Suprapubic skin (tissue), 4 donors: ENCODE measurements at regions not wholly inside any gene's neighbourhood (a gene's known extent, or its start where the extent isn't known, plus 50 kb on each side); places are given as distances from the start of the nearest gene placed in this dataset.

Source experiments
- DNase-seq, 2 donors: peaks; one replicate each; pipeline ENCODE4 v3.0.0-alpha.2; 2019; ENCODE audit warnings: low spot score in 2 of 2
- H3K27ac ChIP-seq: fragments of 200-600 bp; sonication (generic); one replicate; pipeline ENCODE4 v1.5.1; 2019
- H3K27me3 ChIP-seq: fragments of 200-600 bp; sonication (generic); one replicate; pipeline ENCODE4 v1.5.1; 2019
- H3K36me3 ChIP-seq: fragments of 200-600 bp; sonication (generic); one replicate; pipeline ENCODE4 v1.5.1; 2019
- H3K4me1 ChIP-seq: fragments of 200-600 bp; sonication (generic); one replicate; pipeline ENCODE4 v1.5.1; 2019
- H3K4me3 ChIP-seq: fragments of 200-600 bp; sonication (generic); one replicate; pipeline ENCODE4 v1.5.1; 2019; ENCODE audit warnings: mild to moderate bottlenecking
- H3K9me3 ChIP-seq: fragments of 200-600 bp; sonication (generic); one replicate; pipeline ENCODE4 v1.5.1; 2019
- CTCF ChIP-seq, 2 donors: fragments of 200-600 bp in 1 of 2; fragments of 450-650 bp in 1 of 2; sonication (generic) in 1 of 2; IDR thresholded peaks; one replicate each; pipeline ENCODE4 v1.5.1; 2016 to 2019; ENCODE audit warnings: antibody characterized with exemption in 2 of 2, mild to moderate bottlenecking in 1 of 2, moderate library complexity in 1 of 2
- EP300 ChIP-seq: sonication (generic); formaldehyde crosslinking; IDR thresholded peaks from one replicate; pipeline ENCODE4 v1.6.1; 2017; ENCODE audit warnings: antibody characterized with exemption
- POLR2A ChIP-seq, 2 donors: fragments of 450-650 bp; IDR thresholded peaks; one replicate each; pipeline ENCODE4 v1.6.1; 2017; ENCODE audit warnings: antibody characterized with exemption in 2 of 2, mild to moderate bottlenecking in 2 of 2, moderate library complexity in 2 of 2
- POLR2AphosphoS5 ChIP-seq, 3 donors: sonication (generic); formaldehyde crosslinking; IDR thresholded peaks; one replicate each; pipeline ENCODE4 v1.6.1; 2017; ENCODE audit warnings: antibody characterized with exemption in 3 of 3
- WGBS: methylation state at CpG from one replicate; pipeline ENCODE4 v1.1.5; 2018; 5-methylcytosine and 5-hydroxymethylcytosine counted together

GRCh38 chr10:52631648-52632047 lies 140.9 kb downstream of the MBL2 start:
- TF ChIP-seq POLR2AphosphoS5 (IDR thresholded peaks at IDR 0.05) (no peak), EP300 (no peak), CTCF (IDR thresholded peaks at IDR 0.05) (no peak), POLR2A (IDR thresholded peaks at IDR 0.05) (no peak)

GRCh38 chr10:52632591-52632990 lies 140.0 kb downstream of the MBL2 start:
- no peaks in the 10 kb centered on the region for H3K27me3 ChIP-seq
- no peak for DNase-seq
- no peak overlapping the region for H3K27ac ChIP-seq
- no peak for TF ChIP-seq EP300
- TF ChIP-seq POLR2A (IDR thresholded peaks at IDR 0.05) = no peak
- TF ChIP-seq CTCF (IDR thresholded peaks at IDR 0.05) = no peak
- TF ChIP-seq POLR2AphosphoS5 (IDR thresholded peaks at IDR 0.05) = no peak
- H3K4me3 ChIP-seq = no peak overlapping the region
- no peaks in the 10 kb centered on the region for H3K4me1 ChIP-seq
- H3K36me3 ChIP-seq = no peaks in the 10 kb centered on the region
- no peaks in the 10 kb centered on the region for H3K9me3 ChIP-seq
- WGBS = 47% methylated on average over 3 of the region's 3 CpGs

More at GRCh38 chr10:52631648-52632047, 140.9 kb downstream of the MBL2 start:
- H3K4me1 ChIP-seq = no peaks in the 10 kb centered on the region
- H3K36me3 ChIP-seq = no peaks in the 10 kb centered on the region
- no peak overlapping the region for H3K27ac ChIP-seq
- no peak overlapping the region for H3K4me3 ChIP-seq
- H3K9me3 ChIP-seq = no peaks in the 10 kb centered on the region
- DNase-seq = no peak
- H3K27me3 ChIP-seq = no peaks in the 10 kb centered on the region

GRCh38 chr10:52633266-52633665 lies 139.3 kb downstream of the MBL2 start:
- no peaks in the 10 kb centered on the region for H3K9me3 ChIP-seq
- DNase-seq = no peak
- no peak for TF ChIP-seq CTCF (IDR thresholded peaks at IDR 0.05)
- no peak for TF ChIP-seq POLR2A (IDR thresholded peaks at IDR 0.05)
- TF ChIP-seq EP300 = no peak
- TF ChIP-seq POLR2AphosphoS5 (IDR thresholded peaks at IDR 0.05) = no peak
- no peaks in the 10 kb centered on the region for H3K4me1 ChIP-seq
- no peaks in the 10 kb centered on the region for H3K27me3 ChIP-seq
- WGBS = 77% methylated on average over 2 of the region's 2 CpGs
- no peak overlapping the region for H3K27ac ChIP-seq
- H3K36me3 ChIP-seq = no peaks in the 10 kb centered on the region
- H3K4me3 ChIP-seq = no peak overlapping the region

GRCh38 chr10:52635651-52636050 lies 136.9 kb downstream of the MBL2 start:
- Histone ChIP-seq H3K4me3 (no peak overlapping the region), H3K4me1 (no peaks in the 10 kb centered on the region), H3K27me3 (no peaks in the 10 kb centered on the region), H3K27ac (no peak overlapping the region), H3K36me3 (no peaks in the 10 kb centered on the region), H3K9me3 (no peaks in the 10 kb centered on the region)
- 49% methylated on average over 1 of the region's 1 CpG for WGBS
- TF ChIP-seq POLR2A (IDR thresholded peaks at IDR 0.05) (no peak), CTCF (IDR thresholded peaks at IDR 0.05) (no peak), EP300 (no peak), POLR2AphosphoS5 (IDR thresholded peaks at IDR 0.05) (no peak)
- DNase-seq = no peak

GRCh38 chr10:52636874-52637273 lies 135.7 kb downstream of the MBL2 start:
- Histone ChIP-seq H3K9me3 (no peaks in the 10 kb centered on the region), H3K27ac (no peak overlapping the region), H3K4me3 (no peak overlapping the region), H3K27me3 (no peaks in the 10 kb centered on the region), H3K4me1 (no peaks in the 10 kb centered on the region), H3K36me3 (no peaks in the 10 kb centered on the region)
- DNase-seq = no peak
- no peak for TF ChIP-seq POLR2AphosphoS5 (IDR thresholded peaks at IDR 0.05)
- TF ChIP-seq CTCF (IDR thresholded peaks at IDR 0.05) = no peak
- no peak for TF ChIP-seq EP300
- no peak for TF ChIP-seq POLR2A (IDR thresholded peaks at IDR 0.05)
